NCI-H2081 treated with DMSO at 0.1 percent for 48 hours (cell line): ENCODE measurements at regions not wholly inside any gene's neighbourhood (a gene's known extent, or its start where the extent isn't known, plus 50 kb on each side); places are given as distances from the start of the nearest gene placed in this dataset.

Experiments used
- DNase-seq: peaks from one replicate; lab custom pipeline; 2025; lab: John Stamatoyannopoulos, UW

DNA sequence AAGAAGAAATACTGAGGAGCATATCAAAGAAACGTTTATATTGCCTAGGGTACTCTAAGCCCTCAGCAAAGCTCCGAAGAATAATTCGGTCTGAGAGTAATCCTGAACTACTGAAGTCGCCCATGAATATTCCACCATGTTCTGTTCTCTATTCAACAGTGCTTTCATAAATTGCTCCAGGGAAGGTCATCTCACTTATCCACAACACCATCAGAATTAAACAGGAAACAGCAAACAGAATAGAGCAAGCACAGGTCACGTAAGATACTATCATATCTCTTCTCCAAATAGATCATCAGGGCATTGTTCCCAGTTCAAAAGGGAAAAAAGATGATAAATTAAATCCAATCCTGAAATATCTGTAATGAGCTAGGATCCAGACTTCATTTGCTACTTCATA is 325.6 kb downstream of the DEPDC1B start:
- DNase-seq: no peak

DNA sequence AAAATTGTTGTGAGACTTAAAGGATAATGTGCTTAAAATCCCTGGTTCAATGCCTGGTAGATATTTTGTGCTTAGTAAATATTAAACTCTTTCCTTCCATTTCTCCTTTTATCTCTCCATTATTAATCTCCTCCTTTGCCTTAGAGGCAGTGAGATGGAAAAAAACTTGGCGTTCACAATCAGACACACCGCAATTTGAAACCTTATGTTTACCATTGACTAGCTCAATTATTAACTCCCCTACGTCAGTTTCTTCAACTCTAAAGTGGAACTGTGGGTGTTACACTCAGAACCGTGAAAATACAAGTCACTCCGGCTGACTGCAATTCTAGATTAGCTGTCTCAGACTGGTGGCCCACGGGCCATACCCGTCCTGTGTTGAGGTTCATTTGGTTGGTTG is 327.2 kb downstream of the DEPDC1B start:
- DNase-seq: no peak

DNA sequence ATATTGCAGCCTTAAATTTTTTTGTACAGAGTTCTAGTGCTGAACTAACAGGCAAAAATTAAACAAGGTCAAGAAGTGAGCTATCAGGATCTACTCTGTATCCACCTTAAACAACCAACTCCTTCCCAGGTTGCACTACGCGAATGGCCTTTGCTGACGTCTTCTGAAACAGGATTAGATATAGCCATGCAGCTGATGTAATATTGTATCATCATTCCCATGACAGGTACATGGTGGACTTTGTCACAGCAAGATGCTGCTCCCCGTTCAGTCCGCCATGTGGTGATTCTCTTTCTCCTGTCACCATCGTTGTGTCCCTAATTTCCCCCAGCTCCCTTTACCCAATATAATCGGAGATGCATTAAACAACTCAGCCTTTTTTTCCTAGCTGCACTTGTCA is 328.9 kb downstream of the DEPDC1B start:
- no peak for DNase-seq

DNA sequence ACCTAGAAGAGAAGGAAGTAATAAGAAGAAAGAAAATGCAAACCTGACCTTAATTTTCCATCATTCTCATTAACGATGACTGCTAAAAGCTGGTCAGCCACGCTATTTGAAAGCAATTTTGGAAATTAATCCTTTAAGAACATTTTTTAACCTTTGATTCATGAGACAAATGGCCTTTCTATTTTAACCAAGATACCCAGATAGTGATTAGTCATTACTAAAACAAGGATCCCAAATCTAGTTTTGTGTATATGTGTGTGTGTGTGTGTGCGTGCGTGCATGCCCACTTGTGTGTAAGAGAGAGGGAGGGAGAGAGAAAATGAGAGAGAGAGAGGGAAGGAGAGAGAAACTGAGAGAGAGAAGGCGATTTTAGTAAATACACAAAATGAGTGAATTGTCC is 329.5 kb downstream of the DEPDC1B start:
- DNase-seq: no peak

DNA sequence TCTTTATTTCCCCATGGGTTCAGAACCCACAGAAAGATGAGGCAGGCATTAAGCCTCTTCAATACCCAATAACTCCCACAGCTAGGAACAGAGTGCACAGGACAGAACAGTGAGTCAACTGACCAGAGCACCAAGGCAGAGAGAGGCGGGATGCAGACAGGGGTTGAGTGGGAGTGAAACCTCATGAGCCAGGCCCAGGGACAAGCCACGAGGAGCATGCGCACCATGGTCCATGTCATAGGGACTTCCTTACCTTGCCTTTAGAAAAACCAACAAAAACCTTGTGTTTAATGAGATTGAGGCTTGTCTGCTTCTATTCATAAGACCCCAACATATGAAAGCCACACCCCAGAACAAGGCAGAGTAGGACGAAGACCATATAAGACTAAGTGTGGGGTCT is 330.6 kb downstream of the DEPDC1B start:
- DNase-seq: no peak

DNA sequence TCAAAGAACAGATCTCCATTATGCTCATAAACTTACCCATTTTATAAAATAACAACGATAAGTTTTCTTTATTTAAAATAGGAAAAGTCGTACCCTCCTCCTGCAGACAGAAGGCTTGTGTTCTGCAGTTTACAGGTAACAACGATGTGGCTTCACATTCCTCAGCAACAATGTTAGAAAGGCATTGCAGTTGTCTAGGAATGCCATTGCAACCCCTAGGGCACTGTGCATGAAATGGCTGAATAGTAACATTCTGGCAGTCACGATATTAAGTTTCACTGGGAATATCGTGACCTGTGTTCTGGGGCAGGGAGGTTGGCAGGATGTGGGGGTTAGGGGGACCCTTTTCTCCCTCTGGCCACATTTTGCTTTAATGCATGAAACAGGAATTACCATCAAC is 331.9 kb downstream of the DEPDC1B start:
- DNase-seq: no peak

DNA sequence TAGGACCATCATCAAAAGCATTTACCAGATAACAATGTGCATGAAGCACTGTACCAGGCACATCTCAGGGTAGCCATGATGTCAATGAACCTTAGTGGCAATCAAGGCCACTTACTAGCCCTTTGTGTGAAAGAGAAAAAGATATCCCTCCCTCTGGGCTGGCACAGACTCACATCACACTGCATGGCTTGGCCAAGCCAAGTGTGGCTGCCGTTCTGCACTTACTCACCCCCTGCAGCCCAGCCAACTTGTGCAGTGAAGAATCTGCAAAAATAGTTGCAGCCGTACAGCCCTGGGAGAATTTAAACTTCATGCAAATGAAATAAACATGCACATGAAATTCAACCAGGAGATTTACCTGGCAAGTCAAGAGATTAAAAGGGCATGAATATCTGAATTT is 333.5 kb downstream of the DEPDC1B start:
- DNase-seq: no peak

DNA sequence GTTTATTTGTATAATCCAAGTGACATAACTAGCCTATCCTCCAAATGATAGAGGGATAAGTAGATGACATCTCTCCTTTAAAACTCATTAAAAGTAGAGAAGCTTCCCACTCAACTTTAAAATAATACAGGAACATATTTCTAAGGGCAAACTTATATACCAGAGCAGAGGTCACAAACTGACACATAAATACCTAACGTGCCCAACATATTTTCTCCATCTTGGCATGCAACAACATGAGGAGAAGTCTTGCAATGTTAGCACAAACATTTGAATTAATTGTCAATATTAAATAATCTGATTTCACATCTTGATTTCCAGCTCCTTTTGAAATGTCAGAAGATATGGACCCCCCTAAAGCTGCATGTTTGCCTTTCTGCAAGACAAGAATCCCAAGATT is 335.0 kb downstream of the DEPDC1B start:
- DNase-seq: no peak

DNA sequence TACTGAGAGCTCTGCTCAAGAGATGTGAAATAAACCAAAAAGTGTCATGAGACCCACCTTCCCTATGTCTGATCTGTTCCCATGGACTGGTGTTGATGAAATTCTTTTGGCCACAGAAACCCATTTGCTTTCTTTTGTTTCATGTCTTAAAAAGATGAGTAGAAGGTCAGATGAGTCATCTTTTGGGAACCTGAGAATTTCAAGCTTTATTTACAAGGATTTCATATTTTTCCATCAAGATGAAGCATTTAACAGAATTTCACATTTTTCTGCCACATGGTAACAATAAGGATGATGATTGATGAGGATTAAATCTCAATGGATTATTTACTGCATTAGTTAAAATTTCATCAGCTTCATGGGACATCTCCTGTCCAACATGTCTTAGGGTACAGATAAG is 337.8 kb downstream of the DEPDC1B start:
- no peak for DNase-seq

DNA sequence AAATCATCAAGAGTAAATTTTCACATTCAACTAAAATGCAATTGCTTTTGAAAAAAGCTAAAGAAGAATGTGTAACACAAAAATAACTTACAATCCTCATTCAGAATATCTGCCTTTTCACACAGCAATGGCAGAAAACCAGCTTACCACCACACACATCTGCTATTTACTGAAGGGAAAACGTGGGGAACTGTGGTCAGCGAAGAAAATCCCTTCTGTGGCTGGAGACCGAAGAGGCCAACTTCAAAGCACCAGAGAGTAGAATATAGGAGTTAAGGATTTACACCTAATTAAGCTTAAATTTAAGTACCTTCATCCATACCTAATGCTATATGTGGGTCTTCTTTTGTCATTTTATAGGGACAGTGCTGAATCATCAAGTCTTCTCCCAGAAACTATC is 339.6 kb downstream of the DEPDC1B start:
- no peak for DNase-seq

DNA sequence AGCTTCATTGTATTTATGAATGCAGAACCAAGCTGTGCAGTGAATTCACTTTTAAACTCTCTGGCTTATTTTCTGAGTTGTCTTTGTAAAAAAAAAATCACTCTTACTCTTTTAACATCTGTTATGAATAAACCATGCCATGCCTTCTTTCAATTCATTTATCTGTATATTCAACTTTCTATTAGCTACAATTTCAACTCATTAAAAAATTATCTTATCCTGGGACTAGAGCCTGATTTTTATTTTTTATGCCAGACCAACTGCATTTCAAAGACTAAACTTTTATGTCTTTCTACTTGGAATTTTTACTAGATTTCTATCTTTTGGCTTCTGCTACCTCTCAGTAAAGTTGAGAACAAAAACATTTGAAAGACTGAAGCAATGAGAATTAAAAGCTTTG is 342.7 kb downstream of the DEPDC1B start:
- no peak for DNase-seq

DNA sequence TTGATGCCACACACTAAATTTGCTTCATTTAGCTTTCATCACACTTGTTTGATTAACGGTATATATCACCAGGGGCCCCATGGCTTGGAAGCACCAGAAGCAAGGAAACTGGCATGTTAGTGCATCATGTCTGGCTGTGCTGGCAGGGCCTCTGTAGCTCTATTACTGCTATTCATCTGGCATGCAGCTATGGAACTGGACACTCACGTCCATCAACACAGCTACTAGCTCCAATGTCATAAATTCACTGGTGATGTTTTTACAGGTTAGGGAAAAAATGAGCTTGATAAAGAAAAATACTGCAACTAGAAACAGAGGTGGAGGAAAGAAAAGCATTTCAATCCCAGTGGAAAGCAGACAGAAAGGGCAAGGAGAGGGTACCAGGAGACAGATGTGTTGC is 343.2 kb downstream of the DEPDC1B start:
- no peak for DNase-seq

DNA sequence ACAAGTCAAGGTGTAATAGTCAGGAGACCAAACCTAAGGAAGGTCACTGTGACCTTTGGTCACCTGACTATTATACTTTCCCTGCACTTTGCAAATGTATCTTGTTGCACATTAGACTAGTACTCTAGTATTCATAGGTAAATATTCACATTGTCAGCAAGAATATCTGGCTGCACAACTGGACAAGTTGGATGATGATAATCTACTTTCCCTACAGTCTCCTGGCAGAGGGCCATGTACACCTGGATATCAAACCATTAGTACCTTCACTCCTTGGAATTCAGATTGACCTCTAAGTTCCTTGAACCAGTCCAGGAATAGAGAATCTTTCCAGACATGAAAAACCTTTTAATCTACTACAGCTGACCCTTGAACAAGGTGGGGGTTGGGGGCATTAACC is 344.8 kb downstream of the DEPDC1B start:
- DNase-seq: no peak

DNA sequence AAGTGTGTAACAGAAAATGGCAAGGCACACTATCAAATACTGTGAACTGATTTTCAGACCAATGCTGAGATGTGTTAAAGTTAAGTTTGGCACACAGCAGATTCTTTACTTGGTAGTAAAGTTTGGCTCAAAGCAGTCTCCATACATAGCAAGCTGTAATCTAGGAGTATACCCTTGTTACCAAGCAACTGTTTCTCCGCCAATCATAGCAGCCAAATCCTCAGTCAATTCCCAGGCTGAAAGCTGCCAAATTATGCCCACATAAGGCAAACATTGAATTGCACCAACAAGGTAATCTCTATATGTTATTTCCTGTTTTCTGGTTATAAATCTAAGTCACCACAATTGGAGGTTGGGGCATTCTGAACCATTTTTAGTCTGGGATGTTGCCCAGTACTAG is 345.7 kb downstream of the DEPDC1B start:
- DNase-seq: no peak

DNA sequence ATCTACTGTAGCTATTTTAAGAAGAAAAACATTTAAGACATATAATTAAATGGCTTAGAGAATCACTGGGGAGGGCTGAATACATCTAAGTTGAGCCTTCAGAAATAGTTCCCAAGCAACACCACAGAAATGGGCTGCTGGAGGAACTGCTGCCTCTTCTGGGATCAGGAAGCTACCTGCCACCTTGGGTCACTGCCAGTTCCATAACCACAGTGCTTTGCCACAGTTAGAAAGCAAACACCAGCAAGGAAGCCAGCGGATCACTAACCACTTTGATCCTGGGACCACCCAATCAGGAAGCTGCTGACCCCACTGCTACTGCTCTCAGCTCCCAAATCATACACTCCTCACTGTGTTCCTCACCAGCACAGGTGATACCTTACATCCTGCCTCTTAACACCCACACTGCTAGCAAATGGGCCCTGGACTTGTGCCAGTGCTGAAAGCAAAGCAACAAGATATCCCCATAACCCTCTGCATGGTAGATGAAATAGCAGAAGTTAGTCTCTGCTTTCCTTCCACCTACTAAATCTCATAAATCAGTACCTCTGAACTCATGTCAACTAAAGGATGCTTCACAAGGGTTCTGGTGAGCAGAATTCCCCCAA is 346.9 kb downstream of the DEPDC1B start:
- no peak for DNase-seq

DNA sequence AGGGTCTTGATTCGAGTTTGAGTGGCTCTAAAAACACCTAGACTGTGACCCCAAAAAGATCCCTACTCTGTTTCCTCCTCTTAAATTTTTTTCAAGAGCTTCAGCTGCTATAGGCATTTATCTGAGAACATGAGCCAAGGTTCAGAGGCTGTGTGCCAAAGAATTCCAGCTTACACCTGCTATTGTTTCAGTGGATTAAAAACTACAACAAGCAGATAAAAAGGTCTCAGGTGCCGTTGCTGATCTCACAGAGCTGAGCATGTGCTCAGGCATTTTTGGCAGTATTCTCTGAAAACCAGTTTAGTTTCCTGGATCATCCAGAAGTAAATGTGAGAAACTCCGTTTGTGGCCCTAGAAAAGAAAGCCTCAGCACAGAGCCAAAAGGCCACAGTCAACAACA is 349.2 kb downstream of the DEPDC1B start:
- DNase-seq: no peak

DNA sequence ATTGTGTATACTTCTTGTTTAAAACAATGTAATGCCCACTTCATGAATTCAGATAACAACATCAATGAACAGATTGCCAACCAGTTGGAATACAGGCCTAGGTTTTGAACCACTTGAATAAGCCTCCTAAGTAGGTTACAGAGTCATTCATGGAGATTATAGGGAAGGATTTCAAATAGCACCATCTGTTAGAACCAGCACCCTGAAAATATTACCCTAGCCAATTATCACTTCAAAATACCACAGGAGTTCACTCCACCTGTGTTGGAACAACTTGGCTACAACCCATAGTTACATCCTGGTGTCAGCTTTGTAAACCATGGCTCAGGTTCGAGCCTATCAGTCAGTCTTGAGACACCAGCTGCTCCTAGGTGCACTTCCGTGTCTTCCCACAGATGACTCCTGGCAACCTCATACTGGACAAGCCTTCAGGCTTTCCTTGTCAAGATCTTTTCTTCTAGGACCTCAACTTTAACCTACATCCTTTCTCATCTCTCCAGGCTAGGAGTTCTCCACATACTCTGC is 350.0 kb downstream of the DEPDC1B start:
- DNase-seq: no peak

DNA sequence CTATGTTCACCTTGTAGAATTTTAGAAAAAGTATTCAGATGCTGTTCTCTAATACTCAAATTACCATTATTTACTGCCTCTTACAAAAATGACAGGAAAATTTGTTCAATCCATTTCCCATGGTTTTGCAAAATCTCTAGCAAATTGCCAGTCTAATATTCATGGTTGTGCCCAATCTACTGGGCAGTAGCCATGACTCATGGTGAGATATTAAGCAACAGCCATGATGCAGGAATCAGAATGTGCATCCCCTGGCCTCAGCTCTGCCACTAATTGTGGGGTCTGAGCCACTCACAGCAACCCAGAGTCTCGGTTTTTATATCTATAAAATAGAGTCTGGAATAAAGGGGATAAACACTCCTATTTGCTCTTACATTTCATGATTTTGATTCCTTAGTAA is 353.6 kb downstream of the DEPDC1B start:
- no peak for DNase-seq

DNA sequence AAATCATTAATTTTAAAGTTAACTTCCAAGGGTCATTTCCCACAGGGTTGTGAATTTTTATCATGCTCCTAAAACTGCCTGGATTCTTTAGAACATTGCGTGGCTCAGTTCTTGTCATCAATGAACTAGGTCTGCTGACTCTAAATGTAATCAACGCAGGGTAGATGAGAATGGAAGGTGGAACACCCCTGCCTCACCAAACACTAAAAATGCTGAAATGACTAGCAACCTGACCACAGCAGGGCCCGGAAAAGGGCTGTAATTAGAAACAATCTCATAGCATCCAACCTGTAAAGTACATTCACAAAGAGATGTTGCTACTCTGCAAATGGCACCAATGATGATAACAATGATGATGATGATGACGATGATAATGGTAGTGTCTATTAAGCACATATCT is 356.9 kb downstream of the DEPDC1B start:
- no peak for DNase-seq

DNA sequence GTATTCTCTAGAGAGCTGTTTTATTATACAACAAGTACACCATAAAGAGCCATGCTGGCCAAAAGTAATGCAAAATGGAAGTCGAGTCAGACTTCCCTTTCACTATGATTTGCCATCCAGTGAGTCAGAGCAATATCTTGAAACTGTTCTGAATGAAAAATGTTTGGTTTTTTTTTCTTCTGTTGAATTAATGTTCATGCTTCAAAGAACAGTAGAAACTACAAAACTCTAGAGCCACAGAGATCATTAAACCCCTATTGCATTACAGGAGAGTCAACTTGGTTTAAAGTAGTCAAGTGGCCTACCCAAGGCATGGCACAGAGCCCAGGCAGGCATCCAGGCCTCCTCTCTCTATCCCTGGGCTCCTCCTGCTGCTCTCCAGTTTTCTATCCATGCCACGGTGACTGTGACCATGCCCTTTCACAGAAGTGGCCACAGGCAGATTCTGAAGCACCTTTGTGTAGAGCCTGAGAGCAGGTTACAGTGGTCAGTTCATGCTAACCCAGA is 358.9 kb downstream of the DEPDC1B start:
- DNase-seq: no peak

DNA sequence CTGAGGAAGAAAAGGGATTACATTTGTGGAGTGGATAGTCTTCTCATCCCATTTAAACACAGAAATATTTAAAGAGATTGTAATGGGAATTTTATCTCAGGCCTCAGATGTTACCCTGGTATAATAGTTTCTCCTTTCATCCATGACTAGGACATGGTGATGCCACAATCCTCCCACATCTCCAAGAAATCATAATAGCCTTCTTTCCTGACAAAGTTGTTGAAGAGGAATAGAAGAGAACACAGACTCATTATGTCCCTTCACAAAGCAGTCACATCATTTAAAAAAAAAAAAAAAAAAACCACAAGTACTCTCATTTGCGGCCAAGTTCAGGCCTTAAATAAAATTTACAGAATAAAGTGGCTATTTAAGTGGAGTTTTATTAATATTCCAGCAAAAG is 359.6 kb downstream of the DEPDC1B start:
- no peak for DNase-seq

DNA sequence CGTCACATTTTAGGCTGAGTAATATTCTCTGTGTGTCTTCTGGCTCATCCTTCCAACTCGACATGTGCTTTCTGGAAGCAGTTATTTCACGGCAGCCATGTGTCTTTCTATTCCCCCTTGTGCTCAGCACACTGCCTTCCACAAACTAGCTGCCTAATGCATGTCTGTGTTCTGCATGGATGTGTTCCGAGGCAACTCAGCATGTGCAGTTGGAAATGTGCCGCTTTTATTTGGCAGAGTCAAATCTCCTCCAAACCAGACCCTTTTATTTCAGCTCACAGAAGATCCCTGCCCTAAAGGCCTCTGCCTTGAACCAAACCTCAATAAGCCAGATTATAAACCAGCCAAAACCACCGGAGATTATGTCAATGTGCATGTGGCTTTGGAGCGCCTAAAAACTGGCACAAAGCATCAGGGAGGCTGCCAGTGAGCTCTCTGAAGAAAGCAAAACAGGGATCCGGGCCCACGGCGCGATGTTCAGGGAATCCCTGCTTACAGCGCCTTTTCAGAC is 360.2 kb downstream of the DEPDC1B start:
- no peak for DNase-seq

DNA sequence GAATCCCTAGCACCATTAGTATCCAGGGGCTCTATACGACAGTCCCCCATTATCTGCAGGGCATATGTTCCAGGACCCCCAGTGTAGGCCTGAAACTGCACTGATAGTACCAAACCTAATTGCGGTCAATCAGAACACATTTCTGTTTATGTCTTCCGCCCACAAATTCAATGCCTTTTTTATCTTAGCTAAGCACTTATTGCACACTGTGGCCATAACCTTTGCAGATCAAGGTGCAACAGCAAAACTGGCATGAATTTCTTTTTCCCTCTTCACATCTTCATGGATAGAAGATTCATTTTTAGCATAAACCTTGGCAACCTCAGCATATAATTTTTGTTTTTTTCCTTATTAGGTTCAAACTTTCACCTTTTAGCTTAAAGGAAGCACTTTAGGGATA is 361.1 kb downstream of the DEPDC1B start:
- DNase-seq: no peak

DNA sequence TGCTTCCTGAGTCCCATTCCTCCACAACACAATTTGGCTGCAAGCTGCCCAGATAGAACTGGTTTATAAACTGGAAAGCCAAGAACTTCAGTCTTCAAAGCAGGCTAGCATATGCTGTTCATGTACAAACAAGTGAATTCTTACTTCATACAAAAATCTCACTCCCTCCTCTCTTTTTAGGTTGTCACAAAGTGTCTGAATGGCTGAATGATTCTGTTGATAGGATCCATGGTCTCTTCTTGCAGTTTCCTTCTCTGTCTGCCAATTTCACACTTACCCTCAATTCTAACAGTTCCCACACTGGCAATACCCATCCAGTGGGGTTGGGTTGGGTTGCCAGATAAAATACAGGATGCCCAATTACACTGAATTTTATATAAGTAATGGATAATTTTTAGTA is 363.5 kb downstream of the DEPDC1B start:
- DNase-seq: no peak
